ENCODE measurements at regions not wholly inside any gene's neighbourhood (a gene's known extent, or its start where the extent isn't known, plus 50 kb on each side); places are given as distances from the start of the nearest gene placed in this dataset.

GRCh38 chr1:55594701-55595100 lies 379.5 kb upstream of the USP24 start:
- TF ChIP-seq CTCF (IDR thresholded peaks at IDR 0.05) (no peak), POLR2A (IDR thresholded peaks at IDR 0.05) (no peak)
